HCT116 (cell line): ENCODE measurements at regions not wholly inside any gene's neighbourhood (a gene's known extent, or its start where the extent isn't known, plus 50 kb on each side); places are given as distances from the start of the nearest gene placed in this dataset.

Source experiments
- ATAC-seq: fragments of 200-7000 bp; cut with Tn5 transposase; 2 replicates; pipeline ENCODE4 v1.9.1; 2020; ENCODE audit warnings: mild to moderate bottlenecking, moderate library complexity
- BruUV-seq: library from RNA; stranded (reverse); fragments of 400-500 nt; replicated peaks from 2 replicates; lab custom pipeline; 2021; lab: Mats Ljungman, UMichigan
- CTCF ChIA-PET: fragments of 300-600 bp; sonication (Branson Sonifier 250); formaldehyde crosslinking; loops from one replicate; lab custom pipeline; 2021; ENCODE audit warnings: antibody characterized with exemption; lab: Charles Lee
- POLR2A ChIA-PET: fragments of 300-600, 350-600 bp; sonication (Branson Sonifier 250); formaldehyde crosslinking; loops from one replicate; lab custom pipeline; 2021; ENCODE audit warnings: antibody characterized with exemption; lab: Charles Lee
- RAD21 ChIA-PET, 2 experiments: fragments of 300-600 bp; sonication (Branson Sonifier 250); formaldehyde crosslinking; loops; one replicate each; lab custom pipeline; 2023; ENCODE audit warnings: low total read pairs in 2 of 2; ENCODE audit not compliant: uncharacterized antibody in 2 of 2, unreplicated experiment in 2 of 2, low non-redundant PET in 1 of 2; lab: Charles Lee
- DNase-seq: peaks from one replicate; pipeline ENCODE4 v3.0.0-alpha.2; 2010; ENCODE audit warnings: low read depth, low spot score
- H2AFZ ChIP-seq: fragments of 200-600 bp; shearing (Covaris generic), sonication (generic); 2 replicates; pipeline ENCODE4 v1.6.1; 2017; ENCODE audit warnings: low read depth, mixed run types, mixed read lengths, antibody characterized with exemption, low read length; ENCODE audit not compliant: poor library complexity, severe bottlenecking
- H3K27ac ChIP-seq: 2 replicates; pipeline ENCODE4 v1.5.1; 2012; ENCODE audit warnings: low read depth, low read length
- H3K27me3 ChIP-seq: fragments of 200-600 bp; sonication (generic); 2 replicates; pipeline ENCODE4 v1.6.1; 2016; ENCODE audit warnings: mixed run types, low read length, mixed read lengths; ENCODE audit not compliant: insufficient read depth
- H3K36me3 ChIP-seq, 2 experiments: fragments of 200-500 bp in 1 of 2; fragments of 200-600 bp in 1 of 2; sonication (Bioruptor generic) in 1 of 2; sonication (generic) in 1 of 2; 2 replicates each; pipeline versions ENCODE4 v1.5.1 to v1.6.1; 2014 to 2016; ENCODE audit warnings: low read length in 2 of 2, inconsistent platforms in 1 of 2, mixed read lengths in 1 of 2, mixed run types in 1 of 2; ENCODE audit not compliant: insufficient read depth in 2 of 2, control insufficient read depth in 1 of 2
- H3K4me1 ChIP-seq, 2 experiments: fragments of 200-600 bp in 1 of 2; sonication (generic) in 1 of 2; 2 replicates each; pipeline versions ENCODE4 v1.5.1 to v1.6.1; 2012 to 2017; ENCODE audit warnings: low read length in 2 of 2, inconsistent platforms in 1 of 2, mild to moderate bottlenecking in 1 of 2, mixed read lengths in 1 of 2, mixed run types in 1 of 2, moderate library complexity in 1 of 2; ENCODE audit not compliant: insufficient read depth in 2 of 2, control insufficient read depth in 1 of 2
- H3K4me2 ChIP-seq: fragments of 200-600 bp; sonication (generic); 2 replicates; pipeline ENCODE4 v1.6.1; 2017; ENCODE audit warnings: mixed run types, low read length, mixed read lengths
- H3K4me3 ChIP-seq, 2 experiments: fragments of 200-600 bp in 1 of 2; sonication (generic) in 1 of 2; replicated peaks in 1 of 2; 2 replicates each; pipeline ENCODE4 v1.5.1; 2011 to 2016; ENCODE audit warnings: low read length in 2 of 2, control low read depth in 1 of 2, low read depth in 1 of 2, mild to moderate bottlenecking in 1 of 2, mixed read lengths in 1 of 2, mixed run types in 1 of 2
- H3K79me2 ChIP-seq: fragments of 200-600 bp; sonication (generic); 2 replicates; pipeline ENCODE4 v1.6.1; 2017; ENCODE audit warnings: mild to moderate bottlenecking, mixed run types, low read length, moderate library complexity, mixed read lengths; ENCODE audit not compliant: insufficient read depth
- H3K9ac ChIP-seq: fragments of 200-600 bp; sonication (generic); 2 replicates; pipeline ENCODE4 v1.6.1; 2016; ENCODE audit warnings: low read length, mixed read lengths
- H3K9me2 ChIP-seq: fragments of 200-600 bp; sonication (generic), shearing (Covaris generic); 2 replicates; pipeline ENCODE4 v1.6.1; 2017; ENCODE audit warnings: mixed run types, mild to moderate bottlenecking, moderate library complexity; ENCODE audit not compliant: insufficient read depth
- H3K9me3 ChIP-seq, 2 experiments: fragments of 200-500 bp in 1 of 2; fragments of 200-600 bp in 1 of 2; sonication (Bioruptor generic) in 1 of 2; sonication (generic) in 1 of 2; 2 replicates each; pipeline ENCODE4 v1.6.1; 2014 to 2017; ENCODE audit warnings: low read length in 2 of 2, mixed read lengths in 2 of 2, inconsistent platforms in 1 of 2, low read depth in 1 of 2, mild to moderate bottlenecking in 1 of 2, mixed run types in 1 of 2, moderate library complexity in 1 of 2; ENCODE audit not compliant: control insufficient read depth in 1 of 2, insufficient read depth in 1 of 2
- H4K20me1 ChIP-seq: fragments of 200-600 bp; sonication (generic), shearing (Covaris generic); 2 replicates; pipeline ENCODE4 v1.6.1; 2017; ENCODE audit warnings: mixed run types, mild to moderate bottlenecking, moderate library complexity; ENCODE audit not compliant: insufficient read depth
- CEBPB ChIP-seq: IDR thresholded peaks from 2 replicates; pipeline ENCODE4 v1.6.1; 2012; ENCODE audit warnings: low read depth
- EGR1 ChIP-seq: IDR thresholded peaks from 2 replicates; pipeline ENCODE4 v1.6.1; 2012; ENCODE audit warnings: low read depth
- MAX ChIP-seq: IDR thresholded peaks from 2 replicates; pipeline ENCODE4 v1.6.1; 2012
- POLR2A ChIP-seq: IDR thresholded peaks from 2 replicates; pipeline ENCODE4 v1.7.0; 2011; ENCODE audit warnings: borderline replicate concordance; ENCODE audit not compliant: insufficient read depth, insufficient read length; ENCODE audit errors: extremely low read depth
- RAD21 ChIP-seq: IDR thresholded peaks from 2 replicates; pipeline ENCODE4 v1.6.1; 2012; ENCODE audit warnings: low read depth, mild to moderate bottlenecking
- SP1 ChIP-seq: IDR thresholded peaks from 2 replicates; pipeline ENCODE4 v1.6.1; 2012; ENCODE audit warnings: low read depth
- TCF7L2 ChIP-seq: IDR thresholded peaks from 2 replicates; pipeline ENCODE4 v1.7.0; 2011; ENCODE audit warnings: borderline replicate concordance, inconsistent platforms; ENCODE audit not compliant: insufficient read depth, insufficient read length; ENCODE audit errors: extremely low read depth
- YY1 ChIP-seq: IDR thresholded peaks from 2 replicates; pipeline ENCODE4 v1.6.1; 2011; ENCODE audit warnings: low read length, low read depth, moderate library complexity, mild to moderate bottlenecking; ENCODE audit not compliant: insufficient replicate concordance; ENCODE audit errors: extremely low read depth
- intact Hi-C: fragments of 100-400 bp; cut with micrococcal nuclease; formaldehyde crosslinking; loops from 2 replicates; pipeline ENCODE4 v1.10.0; 2022
- TF ChIP-seq, protein P1 (sequence below): IDR thresholded peaks from 2 replicates; pipeline ENCODE4 v1.6.1; 2012; ENCODE audit warnings: low read depth
- TF ChIP-seq, protein P2 (sequence below): IDR thresholded peaks from 2 replicates; pipeline ENCODE4 v1.6.1; 2011; ENCODE audit warnings: mild to moderate bottlenecking, low read length, moderate library complexity; ENCODE audit not compliant: insufficient replicate concordance; ENCODE audit errors: extremely low read depth

GRCh38 chr12:40431169-40431568 lies 206.4 kb downstream of the LRRK2 start:
- TF ChIP-seq MAX (no peak), TCF7L2 (no peak), EGR1 (no peak), SP1 (no peak), RAD21 (no peak), YY1 (no peak), POLR2A (no peak), CEBPB (no peak)
- TF ChIP-seq, protein P1, sequence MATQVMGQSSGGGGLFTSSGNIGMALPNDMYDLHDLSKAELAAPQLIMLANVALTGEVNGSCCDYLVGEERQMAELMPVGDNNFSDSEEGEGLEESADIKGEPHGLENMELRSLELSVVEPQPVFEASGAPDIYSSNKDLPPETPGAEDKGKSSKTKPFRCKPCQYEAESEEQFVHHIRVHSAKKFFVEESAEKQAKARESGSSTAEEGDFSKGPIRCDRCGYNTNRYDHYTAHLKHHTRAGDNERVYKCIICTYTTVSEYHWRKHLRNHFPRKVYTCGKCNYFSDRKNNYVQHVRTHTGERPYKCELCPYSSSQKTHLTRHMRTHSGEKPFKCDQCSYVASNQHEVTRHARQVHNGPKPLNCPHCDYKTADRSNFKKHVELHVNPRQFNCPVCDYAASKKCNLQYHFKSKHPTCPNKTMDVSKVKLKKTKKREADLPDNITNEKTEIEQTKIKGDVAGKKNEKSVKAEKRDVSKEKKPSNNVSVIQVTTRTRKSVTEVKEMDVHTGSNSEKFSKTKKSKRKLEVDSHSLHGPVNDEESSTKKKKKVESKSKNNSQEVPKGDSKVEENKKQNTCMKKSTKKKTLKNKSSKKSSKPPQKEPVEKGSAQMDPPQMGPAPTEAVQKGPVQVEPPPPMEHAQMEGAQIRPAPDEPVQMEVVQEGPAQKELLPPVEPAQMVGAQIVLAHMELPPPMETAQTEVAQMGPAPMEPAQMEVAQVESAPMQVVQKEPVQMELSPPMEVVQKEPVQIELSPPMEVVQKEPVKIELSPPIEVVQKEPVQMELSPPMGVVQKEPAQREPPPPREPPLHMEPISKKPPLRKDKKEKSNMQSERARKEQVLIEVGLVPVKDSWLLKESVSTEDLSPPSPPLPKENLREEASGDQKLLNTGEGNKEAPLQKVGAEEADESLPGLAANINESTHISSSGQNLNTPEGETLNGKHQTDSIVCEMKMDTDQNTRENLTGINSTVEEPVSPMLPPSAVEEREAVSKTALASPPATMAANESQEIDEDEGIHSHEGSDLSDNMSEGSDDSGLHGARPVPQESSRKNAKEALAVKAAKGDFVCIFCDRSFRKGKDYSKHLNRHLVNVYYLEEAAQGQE = no peak
- TF ChIP-seq, protein P2, sequence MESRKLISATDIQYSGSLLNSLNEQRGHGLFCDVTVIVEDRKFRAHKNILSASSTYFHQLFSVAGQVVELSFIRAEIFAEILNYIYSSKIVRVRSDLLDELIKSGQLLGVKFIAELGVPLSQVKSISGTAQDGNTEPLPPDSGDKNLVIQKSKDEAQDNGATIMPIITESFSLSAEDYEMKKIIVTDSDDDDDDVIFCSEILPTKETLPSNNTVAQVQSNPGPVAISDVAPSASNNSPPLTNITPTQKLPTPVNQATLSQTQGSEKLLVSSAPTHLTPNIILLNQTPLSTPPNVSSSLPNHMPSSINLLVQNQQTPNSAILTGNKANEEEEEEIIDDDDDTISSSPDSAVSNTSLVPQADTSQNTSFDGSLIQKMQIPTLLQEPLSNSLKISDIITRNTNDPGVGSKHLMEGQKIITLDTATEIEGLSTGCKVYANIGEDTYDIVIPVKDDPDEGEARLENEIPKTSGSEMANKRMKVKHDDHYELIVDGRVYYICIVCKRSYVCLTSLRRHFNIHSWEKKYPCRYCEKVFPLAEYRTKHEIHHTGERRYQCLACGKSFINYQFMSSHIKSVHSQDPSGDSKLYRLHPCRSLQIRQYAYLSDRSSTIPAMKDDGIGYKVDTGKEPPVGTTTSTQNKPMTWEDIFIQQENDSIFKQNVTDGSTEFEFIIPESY = no peak
- ATAC-seq = no peak
- intact Hi-C loops = no loop called here
- Histone ChIP-seq H3K4me3 (no peak overlapping the region), H3K9me3 (no peaks in the 10 kb centered on the region), H3K9me2 (no peaks in the 10 kb centered on the region), H3K36me3 (no peaks in the 10 kb centered on the region), H3K4me1 (no peaks in the 10 kb centered on the region), H3K79me2 (no peaks in the 10 kb centered on the region), H4K20me1 (no peaks in the 10 kb centered on the region; the same call in 1 of the 2 replicates), H3K9ac (no peak overlapping the region), H2AFZ (no peak overlapping the region), H3K4me2 (no peak overlapping the region), H3K27ac (no peak overlapping the region), H3K27me3 (no peaks in the 10 kb centered on the region)
- ChIA-PET RAD21 (no interaction called here), CTCF (no interaction called here), POLR2A (no interaction called here)
- no peak for DNase-seq
- no TSS peak for BruUV-seq
